Retinal pigment epithelial cell (primary cell): ENCODE measurements at regions not wholly inside any gene's neighbourhood (a gene's known extent, or its start where the extent isn't known, plus 50 kb on each side); places are given as distances from the start of the nearest gene placed in this dataset.
A peak's percentile ranks its signal among the peaks of the same experiment; 100 is the strongest.

ENCODE experiments used
- DNase-seq: peaks from one replicate; pipeline ENCODE4 v3.0.0-alpha.2; 2010; ENCODE audit warnings: low read depth
- H3K4me3 ChIP-seq: 2 replicates; pipeline ENCODE4 v1.5.1; 2011; ENCODE audit warnings: mild to moderate bottlenecking, low read length, control low read depth, moderate library complexity
- CTCF ChIP-seq: conservative IDR thresholded peaks from 2 replicates; pipeline ENCODE4 v1.5.1; 2011; ENCODE audit warnings: low read depth, low read length, control low read depth, inconsistent platforms

- H3K4me3 ChIP-seq, result no peak overlapping the region
- no peak for TF ChIP-seq CTCF
- no peak for DNase-seq
These were observed 144.3 kb downstream of the KIF20B start for GRCh38 chr10:89845541-89846280.

DNA sequence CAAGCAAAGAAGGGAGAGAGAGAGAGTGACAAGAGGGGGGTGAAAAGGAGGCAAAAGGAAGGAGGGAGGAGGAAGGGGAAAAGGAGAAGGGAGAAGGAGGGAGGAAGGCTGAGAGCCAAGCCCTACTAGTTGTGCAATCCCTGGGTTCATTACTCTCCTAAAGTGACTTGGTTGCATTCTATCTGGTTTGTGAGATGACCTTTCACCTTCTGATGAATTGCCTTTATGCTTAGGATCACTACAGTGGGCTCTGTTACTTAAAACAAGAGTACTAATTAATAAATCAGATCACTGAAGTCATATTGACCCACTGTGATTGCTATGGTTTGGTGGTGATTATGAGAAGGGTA, 144.9 kb downstream of the KIF20B start:
- no peak for DNase-seq
- H3K4me3 ChIP-seq, result no peak overlapping the region
- no peak for TF ChIP-seq CTCF

- H3K4me3 ChIP-seq, result no peak overlapping the region
- no peak for TF ChIP-seq CTCF
- DNase-seq, result no peak
These were observed 145.4 kb downstream of the KIF20B start for GRCh38 chr10:89846786-89847185.

DNA sequence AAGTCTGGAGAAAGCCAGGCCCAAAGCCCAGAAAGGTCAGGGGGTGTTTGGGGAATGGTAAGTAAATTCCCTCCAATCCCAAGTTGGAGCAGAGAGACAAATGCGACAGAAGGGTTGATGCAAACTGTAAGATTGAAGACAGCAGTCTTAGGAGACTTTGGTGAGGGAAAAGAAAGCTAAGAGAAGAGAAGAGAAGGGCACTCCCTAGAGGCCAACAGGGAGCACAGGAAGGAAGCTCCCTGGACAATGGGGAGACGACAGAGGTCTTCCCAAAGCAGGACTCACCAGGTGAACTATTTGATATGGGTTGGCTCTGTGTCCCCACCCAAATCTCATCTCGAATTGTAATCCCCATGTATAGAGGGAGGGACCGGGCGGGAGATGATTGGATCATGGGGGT, 151.5 kb downstream of the KIF20B start:
- DNase-seq, result no peak
- TF ChIP-seq CTCF, result no peak
- H3K4me3 ChIP-seq, result no peak overlapping the region

DNA sequence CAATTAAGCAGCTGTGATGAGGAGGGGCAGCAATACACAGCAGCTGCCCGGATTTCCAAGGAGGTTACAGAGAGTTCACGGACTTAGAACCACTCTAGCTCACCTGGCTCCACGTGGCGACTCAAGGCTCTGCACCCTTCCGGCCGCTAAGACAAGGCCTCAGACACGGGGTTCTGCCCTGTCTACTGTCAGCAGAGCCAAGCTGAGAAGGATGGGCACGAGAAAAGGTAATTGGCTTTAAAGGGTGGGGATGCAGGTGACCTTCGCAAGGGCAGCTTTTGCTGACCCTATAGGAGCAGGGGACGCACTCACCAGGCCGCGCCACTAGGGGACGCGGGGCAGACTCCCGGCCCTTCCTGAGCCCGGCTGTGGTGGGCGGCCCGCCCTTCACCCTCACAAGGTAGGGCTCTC, 152.4 kb downstream of the KIF20B start:
- DNase-seq, result no peak

GRCh38 chr10:89857431-89858042, 156.1 kb downstream of the KIF20B start:
- no peak overlapping the region for H3K4me3 ChIP-seq
- no peak for TF ChIP-seq CTCF
- DNase-seq, result no peak

More for the DNA sequence above, 152.4 kb downstream of the KIF20B start:
- H3K4me3 ChIP-seq, result no peak overlapping the region
- peak; percentile 47 for TF ChIP-seq CTCF

- no peak for TF ChIP-seq CTCF
- no peak overlapping the region for H3K4me3 ChIP-seq
- no peak for DNase-seq
These were observed 159.8 kb downstream of the KIF20B start for GRCh38 chr10:89861199-89861573.
